Activated CD4-positive, alpha-beta T cell treated with anti-CD3 and anti-CD28 coated beads, Interleukin-2, amount 50 U/mL, for 24 hours (primary cell): ENCODE measurements at regions not wholly inside any gene's neighbourhood (a gene's known extent, or its start where the extent isn't known, plus 50 kb on each side); places are given as distances from the start of the nearest gene placed in this dataset.

Experiments used
- DNase-seq, 2 donors: peaks; one replicate each; pipeline ENCODE4 v3.0.0-alpha.2; 2020; ENCODE audit warnings: low read depth in 1 of 2, low spot score in 1 of 2

GRCh38 chr18:78853341-78853740 lies 126.3 kb upstream of the SALL3 start:
- DNase-seq = no peak

- no peak for DNase-seq
Observed at GRCh38 chr18:78855188-78855587, 124.4 kb upstream of the SALL3 start.

GRCh38 chr18:78856569-78857313 lies 122.9 kb upstream of the SALL3 start:
- DNase-seq = no peak

- DNase-seq = no peak
Observed at GRCh38 chr18:78857314-78858150, 122.1 kb upstream of the SALL3 start.

- no peak for DNase-seq
Observed at GRCh38 chr18:78859686-78860085, 119.9 kb upstream of the SALL3 start.

- no peak for DNase-seq
Observed at GRCh38 chr18:78860117-78860516, 119.5 kb upstream of the SALL3 start.

- DNase-seq = no peak
Observed at GRCh38 chr18:78861116-78861515, 118.5 kb upstream of the SALL3 start.

- no peak for DNase-seq
Observed at GRCh38 chr18:78861706-78862105, 117.9 kb upstream of the SALL3 start.

GRCh38 chr18:78862395-78862794 lies 117.2 kb upstream of the SALL3 start:
- DNase-seq = no peak

GRCh38 chr18:78865056-78865598 lies 114.5 kb upstream of the SALL3 start:
- DNase-seq = no peak

- DNase-seq = no peak
Observed at GRCh38 chr18:78865771-78866310, 113.8 kb upstream of the SALL3 start.

- no peak for DNase-seq
Observed at GRCh38 chr18:78867131-78867530, 112.5 kb upstream of the SALL3 start.

- DNase-seq = no peak
Observed at GRCh38 chr18:78868330-78869316, 111.0 kb upstream of the SALL3 start.

GRCh38 chr18:78871618-78872017 lies 108.0 kb upstream of the SALL3 start:
- DNase-seq = no peak

- no peak for DNase-seq
Observed at GRCh38 chr18:78873926-78874500, 105.6 kb upstream of the SALL3 start.

- no peak for DNase-seq
Observed at GRCh38 chr18:78875016-78875777, 104.4 kb upstream of the SALL3 start.

GRCh38 chr18:78875778-78876650 lies 103.6 kb upstream of the SALL3 start:
- no peak for DNase-seq

- no peak for DNase-seq
Observed at GRCh38 chr18:78876868-78877267, 102.8 kb upstream of the SALL3 start.

GRCh38 chr18:78878335-78878734 lies 101.3 kb upstream of the SALL3 start:
- DNase-seq = no peak
